22Rv1 (cell line): ENCODE measurements at regions not wholly inside any gene's neighbourhood (a gene's known extent, or its start where the extent isn't known, plus 50 kb on each side); places are given as distances from the start of the nearest gene placed in this dataset.

Experiments
- H3K27ac ChIP-seq: fragments of 450-650 bp; 2 replicates; pipeline ENCODE4 v1.5.1; 2017
- CTCF ChIP-seq: fragments of 450-650 bp; IDR thresholded peaks from 2 replicates; pipeline ENCODE4 v1.5.1; 2017; ENCODE audit warnings: mild to moderate bottlenecking
- ZFX ChIP-seq: fragments of 450-650 bp; IDR thresholded peaks from 2 replicates; pipeline ENCODE4 v1.6.1; 2017; ENCODE audit warnings: antibody characterized with exemption, borderline replicate concordance

- TF ChIP-seq ZFX (no peak), CTCF (no peak)
- H3K27ac ChIP-seq = no peak overlapping the region
Measured at GRCh38 chr21:27805696-27806095, 838.8 kb upstream of the ADAMTS5 start.

- no peak overlapping the region for H3K27ac ChIP-seq
- no peak for TF ChIP-seq CTCF
- TF ChIP-seq ZFX = no peak
Measured at GRCh38 chr21:27804515-27804914, 837.6 kb upstream of the ADAMTS5 start.

DNA sequence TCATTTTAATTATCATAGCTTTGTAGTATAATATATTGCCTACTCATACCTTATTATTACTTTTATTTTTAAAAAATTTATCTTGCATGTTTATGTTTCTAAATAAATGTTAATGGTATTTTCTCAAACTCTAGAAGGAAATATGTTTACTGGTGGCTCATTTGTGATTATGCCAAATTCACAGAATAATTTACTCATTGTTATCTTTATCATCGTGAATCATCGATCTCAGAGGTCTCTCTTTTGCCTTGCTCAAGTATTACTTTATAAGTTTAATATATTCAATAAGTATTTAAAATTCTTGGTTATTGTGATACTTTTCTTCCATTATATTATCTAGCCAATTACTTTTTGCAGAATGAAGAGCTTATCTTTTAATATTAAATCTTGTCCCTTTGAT, 836.7 kb upstream of the ADAMTS5 start:
- H3K27ac ChIP-seq = no peak overlapping the region
- TF ChIP-seq ZFX (no peak), CTCF (no peak)

- peak; percentile 89 for TF ChIP-seq CTCF
- no peak for TF ChIP-seq ZFX
Measured at GRCh38 chr21:27802816-27803475, 836.1 kb upstream of the ADAMTS5 start.

DNA sequence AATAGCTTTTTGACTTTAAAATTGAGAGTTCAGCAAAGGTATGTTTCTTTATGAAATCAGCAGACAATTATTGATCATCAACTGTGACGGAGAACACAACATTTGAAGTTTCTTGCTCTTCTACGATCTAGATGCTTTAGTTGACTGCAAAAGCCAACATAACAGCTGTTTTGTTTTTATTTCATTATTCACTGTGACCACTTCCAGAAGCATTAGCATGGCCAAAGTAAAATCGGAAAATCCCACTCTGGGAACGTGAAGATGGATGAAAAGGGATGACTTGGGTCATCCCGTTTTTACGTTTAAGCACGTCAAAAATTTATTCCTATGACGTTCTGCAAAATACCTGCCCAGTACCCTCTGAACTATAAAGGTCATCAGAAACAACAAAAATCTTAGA, 833.0 kb upstream of the ADAMTS5 start:
- no peak overlapping the region for H3K27ac ChIP-seq

More at GRCh38 chr21:27802816-27803475, 836.1 kb upstream of the ADAMTS5 start:
- H3K27ac ChIP-seq = no peak overlapping the region

GRCh38 chr21:27796106-27796505, 829.2 kb upstream of the ADAMTS5 start:
- H3K27ac ChIP-seq = no peak overlapping the region
- TF ChIP-seq CTCF = no peak
- TF ChIP-seq ZFX = no peak

More for the DNA sequence above, 833.0 kb upstream of the ADAMTS5 start:
- no peak for TF ChIP-seq CTCF
- no peak for TF ChIP-seq ZFX

DNA sequence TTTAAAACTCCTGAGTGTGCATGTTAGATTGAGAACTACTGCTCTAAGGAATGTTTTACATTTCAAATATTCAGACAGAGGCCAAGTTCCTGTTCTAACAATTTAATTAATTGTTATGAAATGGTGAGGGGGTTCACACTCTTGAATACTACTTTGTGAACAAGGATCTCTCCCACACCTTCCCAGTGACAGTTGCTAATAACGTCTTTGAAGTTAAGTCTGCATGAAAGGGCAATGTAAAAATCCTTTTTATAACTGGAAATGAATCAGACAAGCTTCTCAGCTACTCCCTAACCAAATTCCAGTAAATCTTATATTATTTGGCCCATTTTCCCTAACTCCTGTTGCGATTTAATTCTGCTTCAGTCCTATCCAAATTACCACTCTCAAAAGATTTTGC, 828.5 kb upstream of the ADAMTS5 start:
- TF ChIP-seq ZFX = no peak
- no peak for TF ChIP-seq CTCF

More for the DNA sequence above, 828.5 kb upstream of the ADAMTS5 start:
- H3K27ac ChIP-seq = no peak overlapping the region
